Stimulated activated CD4-positive, alpha-beta T cell treated with anti-CD3 and anti-CD28 coated beads, Interleukin-15, amount 100 ng/mL, for 1 hour (primary cell): ENCODE measurements at regions not wholly inside any gene's neighbourhood (a gene's known extent, or its start where the extent isn't known, plus 50 kb on each side); places are given as distances from the start of the nearest gene placed in this dataset.
"Not testable (repeated sequence)": the region's sequence is repeated elsewhere in the genome, so short reads cannot be mapped to it uniquely, and the experiment has no call there.

ENCODE experiments used
- DNase-seq, 2 donors: peaks; one replicate each; pipeline ENCODE4 v3.0.0-alpha.2; 2020; ENCODE audit warnings: low read depth in 1 of 2, low spot score in 1 of 2

- no peak for DNase-seq
Observed at GRCh38 chr11:109677231-109677630, 255.2 kb downstream of the C11orf87 start.

- no peak for DNase-seq
Observed at GRCh38 chr11:109677876-109678275, 255.9 kb downstream of the C11orf87 start.

GRCh38 chr11:109680127-109680526 is 258.1 kb downstream of the C11orf87 start:
- no peak for DNase-seq

- not testable (repeated sequence) for DNase-seq
Observed at GRCh38 chr11:109682788-109683187, 260.8 kb downstream of the C11orf87 start.

- no peak for DNase-seq
Observed at GRCh38 chr11:109695696-109696095, 273.7 kb downstream of the C11orf87 start.

- DNase-seq, result no peak
Observed at GRCh38 chr11:109696191-109696897, 274.4 kb downstream of the C11orf87 start.

- DNase-seq, result no peak
Observed at GRCh38 chr11:109697140-109697843, 275.3 kb downstream of the C11orf87 start.

- DNase-seq, result no peak
Observed at GRCh38 chr11:109698237-109698636, 276.2 kb downstream of the C11orf87 start.

- DNase-seq, result no peak
Observed at GRCh38 chr11:109704432-109704831, 282.4 kb downstream of the C11orf87 start.

- no peak for DNase-seq
Observed at GRCh38 chr11:109706945-109707344, 285.0 kb downstream of the C11orf87 start.

- no peak for DNase-seq
Observed at GRCh38 chr11:109707411-109707810, 285.4 kb downstream of the C11orf87 start.

- DNase-seq, result no peak
Observed at GRCh38 chr11:109708184-109708583, 286.2 kb downstream of the C11orf87 start.

- DNase-seq, result not testable (repeated sequence)
Observed at GRCh38 chr11:109714444-109714843, 292.5 kb downstream of the C11orf87 start.

GRCh38 chr11:109715424-109715823 is 293.4 kb downstream of the C11orf87 start:
- not testable (repeated sequence) for DNase-seq

- no peak for DNase-seq
Observed at GRCh38 chr11:109726061-109726460, 304.1 kb downstream of the C11orf87 start.

- no peak for DNase-seq
Observed at GRCh38 chr11:109728056-109728455, 306.1 kb downstream of the C11orf87 start.

- DNase-seq, result no peak
Observed at GRCh38 chr11:109729761-109730160, 307.8 kb downstream of the C11orf87 start.

GRCh38 chr11:109730669-109731068 is 308.7 kb downstream of the C11orf87 start:
- no peak for DNase-seq

- no peak for DNase-seq
Observed at GRCh38 chr11:109731451-109731850, 309.5 kb downstream of the C11orf87 start.

- DNase-seq, result no peak
Observed at GRCh38 chr11:109733245-109733644, 311.3 kb downstream of the C11orf87 start.

- DNase-seq, result no peak
Observed at GRCh38 chr11:109734566-109734965, 312.6 kb downstream of the C11orf87 start.

GRCh38 chr11:109735128-109735527 is 313.1 kb downstream of the C11orf87 start:
- no peak for DNase-seq

- no peak for DNase-seq
Observed at GRCh38 chr11:109739379-109739778, 317.4 kb downstream of the C11orf87 start.
